Neural progenitor cell (in vitro differentiated cells): ENCODE measurements at regions not wholly inside any gene's neighbourhood (a gene's known extent, or its start where the extent isn't known, plus 50 kb on each side); places are given as distances from the start of the nearest gene placed in this dataset.
"Not testable (repeated sequence)": the region's sequence is repeated elsewhere in the genome, so short reads cannot be mapped to it uniquely, and the experiment has no call there.

Source experiments
- DNase-seq: peaks from one replicate; pipeline ENCODE4 v3.0.0-alpha.2; 2016; ENCODE audit warnings: low spot score
- H2AFZ ChIP-seq: fragments of 200-600 bp; sonication (generic); replicated peaks from 2 replicates; pipeline ENCODE4 v1.6.1; 2016; ENCODE audit warnings: antibody characterized with exemption
- H3F3A ChIP-seq: fragments of 200-600 bp; sonication (generic); 2 replicates; pipeline ENCODE4 v1.6.1; 2016; ENCODE audit warnings: antibody characterized with exemption, low read depth
- H3K27ac ChIP-seq: fragments of 200-600 bp; sonication (generic); 2 replicates; pipeline ENCODE4 v1.5.1; 2016; ENCODE audit warnings: mild to moderate bottlenecking
- H3K27me3 ChIP-seq: fragments of 200-600 bp; sonication (generic); 2 replicates; pipeline ENCODE4 v1.6.1; 2016; ENCODE audit warnings: mild to moderate bottlenecking, moderate library complexity
- H3K36me3 ChIP-seq: fragments of 200-600 bp; sonication (generic); 2 replicates; pipeline ENCODE4 v1.5.1; 2016
- H3K4me1 ChIP-seq: fragments of 200-600 bp; sonication (generic); 2 replicates; pipeline ENCODE4 v1.6.1; 2016; ENCODE audit warnings: mixed run types
- H3K4me2 ChIP-seq: fragments of 200-600 bp; sonication (generic); 2 replicates; pipeline ENCODE4 v1.6.1; 2016
- H3K4me3 ChIP-seq: fragments of 200-600 bp; sonication (generic); 2 replicates; pipeline ENCODE4 v1.5.1; 2016
- H3K79me2 ChIP-seq: fragments of 200-600 bp; sonication (generic); 2 replicates; pipeline ENCODE4 v1.6.1; 2016; ENCODE audit warnings: low read depth
- H3K9ac ChIP-seq: fragments of 200-600 bp; sonication (generic); 2 replicates; pipeline ENCODE4 v1.6.1; 2016
- H3K9me3 ChIP-seq: fragments of 200-600 bp; sonication (generic); 2 replicates; pipeline ENCODE4 v1.5.1; 2016; ENCODE audit warnings: low read depth
- H4K20me1 ChIP-seq: fragments of 200-600 bp; sonication (generic); 2 replicates; pipeline ENCODE4 v1.6.1; 2016; ENCODE audit warnings: low read depth
- H3K27ac Mint-ChIP-seq: 3 replicates; pipeline ENCODE4 v1.8.0; 2021; ENCODE audit warnings: mixed read lengths
- H3K27me3 Mint-ChIP-seq: 2 replicates; pipeline ENCODE4 v1.8.0; 2022; ENCODE audit warnings: low read depth, mild to moderate bottlenecking, inconsistent platforms, moderate library complexity, mixed read lengths; ENCODE audit not compliant: insufficient read depth
- H3K36me3 Mint-ChIP-seq: 3 replicates; pipeline ENCODE4 v1.8.0; 2021; ENCODE audit warnings: mixed read lengths
- H3K4me1 Mint-ChIP-seq: 3 replicates; pipeline ENCODE4 v1.8.0; 2021; ENCODE audit warnings: mixed read lengths
- H3K4me3 Mint-ChIP-seq: 3 replicates; pipeline ENCODE4 v1.8.0; 2021; ENCODE audit warnings: mild to moderate bottlenecking, moderate library complexity, mixed read lengths
- H3K9me3 Mint-ChIP-seq: 3 replicates; pipeline ENCODE4 v1.8.0; 2020; ENCODE audit warnings: mixed read lengths
- EZH2 ChIP-seq: fragments of 200-600 bp; sonication (generic); IDR thresholded peaks from 2 replicates; pipeline ENCODE4 v1.6.1; 2017; ENCODE audit warnings: antibody characterized with exemption, mild to moderate bottlenecking, moderate library complexity
- EZH2phosphoT487 ChIP-seq: fragments of 200-600 bp; sonication (generic); IDR thresholded peaks from 2 replicates; pipeline ENCODE4 v1.6.1; 2017; ENCODE audit warnings: antibody characterized with exemption
- TF ChIP-seq, protein P1 (sequence below): fragments of 200-600 bp; sonication (generic); IDR thresholded peaks from 2 replicates; pipeline ENCODE4 v1.5.1; 2017; ENCODE audit warnings: antibody characterized with exemption, mild to moderate bottlenecking

DNA sequence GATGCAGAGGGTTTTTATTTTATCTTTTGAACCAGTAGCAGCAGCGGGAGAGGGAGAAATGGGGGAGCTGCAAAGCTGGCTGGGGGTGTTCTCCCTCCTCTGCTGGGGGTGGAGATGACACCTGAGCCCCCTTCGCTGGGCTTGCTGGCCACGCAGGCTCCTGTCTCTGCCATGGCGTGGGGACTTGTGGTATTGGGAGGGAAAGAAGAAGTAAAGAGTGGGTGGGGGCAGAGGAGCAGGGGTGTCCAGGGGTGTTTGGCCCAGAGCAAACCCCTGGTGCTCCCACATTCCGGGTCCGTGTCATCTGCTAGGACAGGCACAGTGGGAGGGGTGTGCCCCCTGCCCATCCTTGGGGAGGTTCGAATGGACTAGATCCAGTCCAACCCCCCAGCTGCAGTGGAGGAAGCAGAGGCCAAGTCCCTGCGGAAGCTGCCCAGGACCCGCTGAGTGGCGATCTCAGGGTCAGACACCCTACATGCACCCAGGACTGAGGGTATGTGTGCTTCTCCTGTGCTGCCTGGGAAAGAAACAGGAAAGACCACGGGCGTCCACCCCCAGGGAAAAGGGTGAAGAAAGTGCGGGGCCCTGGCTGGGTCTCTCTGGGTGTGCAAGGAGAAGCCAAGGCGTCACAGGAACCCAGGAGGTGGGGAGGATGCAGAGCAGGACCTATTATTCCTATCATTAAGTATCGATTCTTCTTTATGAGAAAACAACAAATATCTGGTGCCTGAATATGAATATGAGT is 163.2 kb downstream of the TRIM43 start:
- not testable (repeated sequence) for H3K4me3 Mint-ChIP-seq, H3K27ac ChIP-seq, H3K27me3 ChIP-seq, H3K79me2 ChIP-seq, H3K36me3 Mint-ChIP-seq, H3K27ac Mint-ChIP-seq, H3K9me3 ChIP-seq, H3K9me3 Mint-ChIP-seq, H4K20me1 ChIP-seq, DNase-seq, H3K9ac ChIP-seq, H3K36me3 ChIP-seq, H3K4me3 ChIP-seq, H3K4me1 Mint-ChIP-seq, H2AFZ ChIP-seq, H3K27me3 Mint-ChIP-seq, H3K4me1 ChIP-seq, H3F3A ChIP-seq, H3K4me2 ChIP-seq

DNA sequence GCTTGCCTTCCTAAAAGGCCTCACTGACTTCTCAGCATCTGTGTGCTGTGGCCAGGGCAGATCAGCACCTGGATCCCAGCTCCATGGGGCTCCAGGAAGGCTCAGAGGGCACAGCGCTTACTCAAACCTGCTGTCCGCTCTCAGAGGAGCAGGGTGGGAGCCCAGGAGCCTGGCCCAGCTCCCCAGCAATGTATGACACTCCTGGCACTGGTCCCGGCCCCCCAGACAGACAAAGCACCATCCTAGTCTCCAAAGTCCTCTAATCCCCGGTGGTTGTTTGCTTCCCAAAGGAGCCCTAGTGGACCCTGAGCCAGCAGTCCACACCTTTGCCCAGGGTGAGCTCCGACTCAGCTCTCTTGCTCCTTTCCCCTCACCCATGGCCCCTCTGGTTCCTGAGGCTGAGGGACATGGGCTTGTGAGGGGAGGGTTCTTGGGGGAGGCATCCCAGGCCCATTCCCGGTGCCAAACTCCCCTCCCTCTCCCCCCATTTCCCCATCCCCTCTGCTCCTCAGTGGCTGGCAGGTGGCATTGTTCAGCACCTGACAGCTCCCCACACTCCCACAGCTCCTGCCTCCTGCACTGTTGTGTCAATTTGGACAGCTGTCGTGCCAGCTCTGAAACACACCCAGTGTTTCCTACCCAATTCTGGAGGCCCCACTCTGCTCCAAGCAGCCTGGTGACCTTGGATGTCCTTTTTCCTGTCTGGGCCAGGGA is 164.3 kb downstream of the TRIM43 start:
- not testable (repeated sequence) for DNase-seq, H4K20me1 ChIP-seq, H3K4me2 ChIP-seq, H3K9me3 Mint-ChIP-seq, H3K79me2 ChIP-seq, H3K4me1 ChIP-seq, H3F3A ChIP-seq, H3K4me1 Mint-ChIP-seq, H3K27ac ChIP-seq, H3K27ac Mint-ChIP-seq, H3K9ac ChIP-seq, H3K27me3 ChIP-seq, H3K36me3 Mint-ChIP-seq, H3K4me3 ChIP-seq, H3K36me3 ChIP-seq, H3K9me3 ChIP-seq, H3K4me3 Mint-ChIP-seq, H3K27me3 Mint-ChIP-seq, H2AFZ ChIP-seq

GRCh38 chr2:95757988-95758387 is 166.2 kb downstream of the TRIM43 start:
- no peak overlapping the region for H3K4me2 ChIP-seq
- H3K4me1 Mint-ChIP-seq = no peaks in the 10 kb centered on the region
- no peaks in the 10 kb centered on the region for H3F3A ChIP-seq
- H4K20me1 ChIP-seq = no peaks in the 10 kb centered on the region
- no peaks in the 10 kb centered on the region for H3K36me3 Mint-ChIP-seq
- no peaks in the 10 kb centered on the region for H3K79me2 ChIP-seq
- no peak overlapping the region for H3K9ac ChIP-seq
- H2AFZ ChIP-seq = no peak overlapping the region
- H3K36me3 ChIP-seq = no peaks in the 10 kb centered on the region
- H3K27ac ChIP-seq = no peak overlapping the region
- no peaks in the 10 kb centered on the region for H3K4me1 ChIP-seq
- H3K4me3 ChIP-seq = no peak overlapping the region
- H3K27ac Mint-ChIP-seq = no peak overlapping the region
- H3K27me3 Mint-ChIP-seq = peaks cover 6% of the 10 kb centered on the region
- TF ChIP-seq, protein P1, sequence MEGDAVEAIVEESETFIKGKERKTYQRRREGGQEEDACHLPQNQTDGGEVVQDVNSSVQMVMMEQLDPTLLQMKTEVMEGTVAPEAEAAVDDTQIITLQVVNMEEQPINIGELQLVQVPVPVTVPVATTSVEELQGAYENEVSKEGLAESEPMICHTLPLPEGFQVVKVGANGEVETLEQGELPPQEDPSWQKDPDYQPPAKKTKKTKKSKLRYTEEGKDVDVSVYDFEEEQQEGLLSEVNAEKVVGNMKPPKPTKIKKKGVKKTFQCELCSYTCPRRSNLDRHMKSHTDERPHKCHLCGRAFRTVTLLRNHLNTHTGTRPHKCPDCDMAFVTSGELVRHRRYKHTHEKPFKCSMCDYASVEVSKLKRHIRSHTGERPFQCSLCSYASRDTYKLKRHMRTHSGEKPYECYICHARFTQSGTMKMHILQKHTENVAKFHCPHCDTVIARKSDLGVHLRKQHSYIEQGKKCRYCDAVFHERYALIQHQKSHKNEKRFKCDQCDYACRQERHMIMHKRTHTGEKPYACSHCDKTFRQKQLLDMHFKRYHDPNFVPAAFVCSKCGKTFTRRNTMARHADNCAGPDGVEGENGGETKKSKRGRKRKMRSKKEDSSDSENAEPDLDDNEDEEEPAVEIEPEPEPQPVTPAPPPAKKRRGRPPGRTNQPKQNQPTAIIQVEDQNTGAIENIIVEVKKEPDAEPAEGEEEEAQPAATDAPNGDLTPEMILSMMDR = no peak
- no peak for TF ChIP-seq EZH2phosphoT487
- no peak for TF ChIP-seq EZH2
- no peak overlapping the region for H3K4me3 Mint-ChIP-seq
- no peaks in the 10 kb centered on the region for H3K9me3 ChIP-seq
- no peaks in the 10 kb centered on the region for H3K9me3 Mint-ChIP-seq
- DNase-seq = no peak
- no peaks in the 10 kb centered on the region for H3K27me3 ChIP-seq

DNA sequence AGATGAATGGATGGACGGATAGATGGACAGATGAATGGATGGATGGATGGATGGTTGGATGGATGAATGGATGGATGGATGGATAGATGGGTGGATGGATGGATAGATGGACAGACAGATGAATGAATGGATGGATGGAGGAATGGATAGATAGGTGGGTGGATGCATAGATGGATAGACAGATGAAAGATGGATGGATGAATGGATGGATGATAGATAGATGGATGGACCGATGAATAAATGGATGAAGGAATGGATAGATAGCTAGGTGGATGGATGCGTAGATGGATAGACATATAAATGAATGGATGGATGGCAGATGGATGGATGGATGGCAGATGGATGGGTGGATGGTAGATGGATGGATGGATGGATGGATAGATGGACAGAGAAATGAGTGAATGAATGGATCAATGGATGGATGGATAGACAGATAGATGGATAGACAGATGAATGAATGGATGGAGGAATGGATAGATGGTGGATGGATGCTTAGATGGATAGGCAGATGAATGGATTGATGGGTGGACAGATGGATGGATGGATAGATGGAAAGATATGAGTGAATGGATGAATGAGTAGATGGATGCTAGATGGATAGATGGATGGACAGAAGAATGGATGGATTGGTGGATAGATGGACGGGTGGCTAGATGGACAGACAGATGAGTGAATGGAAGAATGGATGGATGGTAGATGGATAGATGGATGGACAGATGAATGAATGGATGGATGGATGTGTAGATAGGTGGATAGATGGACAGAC is 167.9 kb downstream of the TRIM43 start:
- Histone ChIP-seq H3K9me3 (no peaks in the 10 kb centered on the region), H3K79me2 (no peaks in the 10 kb centered on the region), H3K36me3 (no peaks in the 10 kb centered on the region), H3K4me3 (no peak overlapping the region), H2AFZ (no peak overlapping the region), H3K27me3 (no peaks in the 10 kb centered on the region), H3K4me1 (no peaks in the 10 kb centered on the region), H3F3A (no peaks in the 10 kb centered on the region), H3K9ac (no peak overlapping the region), H3K27ac (no peak overlapping the region), H3K4me2 (no peak overlapping the region), H4K20me1 (no peaks in the 10 kb centered on the region)
- H3K36me3 Mint-ChIP-seq = no peaks in the 10 kb centered on the region
- H3K4me1 Mint-ChIP-seq = no peaks in the 10 kb centered on the region
- H3K4me3 Mint-ChIP-seq = no peak overlapping the region
- H3K27me3 Mint-ChIP-seq = peaks cover 5% of the 10 kb centered on the region
- TF ChIP-seq EZH2phosphoT487 = no peak
- no peak for TF ChIP-seq EZH2
- TF ChIP-seq, protein P1 = no peak
- no peaks in the 10 kb centered on the region for H3K9me3 Mint-ChIP-seq
- no peak overlapping the region for H3K27ac Mint-ChIP-seq
- no peak for DNase-seq
